ENCODE measurements at regions not wholly inside any gene's neighbourhood (a gene's known extent, or its start where the extent isn't known, plus 50 kb on each side); places are given as distances from the start of the nearest gene placed in this dataset.

DNA sequence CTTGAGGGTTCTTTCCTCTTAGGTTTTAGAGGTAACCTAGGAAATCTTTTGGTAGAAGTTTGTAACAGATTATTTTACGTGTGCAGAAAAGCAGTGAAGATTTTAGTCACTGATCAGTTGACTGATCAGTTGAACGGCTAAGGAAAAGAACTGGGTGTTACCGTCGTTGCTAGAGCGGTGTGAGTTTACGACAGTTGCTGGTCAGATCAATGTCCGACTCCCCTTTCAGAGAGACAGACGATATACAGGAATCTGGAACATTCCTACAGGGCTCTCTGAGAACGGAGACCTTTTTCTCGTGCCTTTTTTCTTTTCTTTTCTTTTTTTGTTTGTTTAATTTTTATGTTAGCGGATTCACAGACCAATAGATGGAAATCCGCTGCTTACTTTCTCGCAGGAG is 132.1 kb upstream of the ZNF184 start (continued):
- TF ChIP-seq, protein P1, sequence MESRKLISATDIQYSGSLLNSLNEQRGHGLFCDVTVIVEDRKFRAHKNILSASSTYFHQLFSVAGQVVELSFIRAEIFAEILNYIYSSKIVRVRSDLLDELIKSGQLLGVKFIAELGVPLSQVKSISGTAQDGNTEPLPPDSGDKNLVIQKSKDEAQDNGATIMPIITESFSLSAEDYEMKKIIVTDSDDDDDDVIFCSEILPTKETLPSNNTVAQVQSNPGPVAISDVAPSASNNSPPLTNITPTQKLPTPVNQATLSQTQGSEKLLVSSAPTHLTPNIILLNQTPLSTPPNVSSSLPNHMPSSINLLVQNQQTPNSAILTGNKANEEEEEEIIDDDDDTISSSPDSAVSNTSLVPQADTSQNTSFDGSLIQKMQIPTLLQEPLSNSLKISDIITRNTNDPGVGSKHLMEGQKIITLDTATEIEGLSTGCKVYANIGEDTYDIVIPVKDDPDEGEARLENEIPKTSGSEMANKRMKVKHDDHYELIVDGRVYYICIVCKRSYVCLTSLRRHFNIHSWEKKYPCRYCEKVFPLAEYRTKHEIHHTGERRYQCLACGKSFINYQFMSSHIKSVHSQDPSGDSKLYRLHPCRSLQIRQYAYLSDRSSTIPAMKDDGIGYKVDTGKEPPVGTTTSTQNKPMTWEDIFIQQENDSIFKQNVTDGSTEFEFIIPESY (IDR thresholded peaks at IDR 0.05) = no peak
- TF ChIP-seq NR2F2 (IDR thresholded peaks at IDR 0.05) = no peak

DNA sequence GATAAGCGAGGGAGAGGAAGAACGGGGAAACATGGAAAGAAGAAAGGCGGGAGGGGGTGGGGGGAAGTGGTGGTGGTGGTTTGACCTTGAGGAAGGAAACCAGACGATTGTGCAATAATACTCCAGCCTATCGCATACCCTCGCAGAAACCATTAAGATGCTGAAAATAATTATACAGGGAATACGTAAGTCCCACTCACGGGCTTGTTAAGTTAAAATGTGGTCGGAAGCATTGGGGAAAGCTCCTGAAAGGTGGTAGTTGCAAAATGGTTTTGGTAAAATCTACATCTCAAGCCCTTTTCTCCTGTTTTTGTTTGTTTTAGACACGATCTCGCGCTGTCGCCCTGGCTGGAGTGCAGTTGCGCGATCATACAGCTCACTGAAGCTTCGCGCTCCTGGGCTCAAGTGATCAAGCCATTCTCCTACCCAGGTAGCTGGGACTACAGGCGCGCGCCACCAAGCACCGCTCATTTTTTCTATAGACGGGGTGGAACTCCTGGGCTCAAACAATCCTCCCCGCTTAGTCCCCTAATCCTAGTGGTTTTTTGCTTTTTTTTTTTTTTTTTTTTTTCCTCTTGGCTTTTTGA is 128.9 kb upstream of the ZNF184 start:
- 24% methylated on average over 23 of the region's 23 CpGs for WGBS
- no peak overlapping the region for H3K9ac ChIP-seq (ENCODE audit: low read depth in 1 of 2, low read length in 2 of 2)
- no peak for TF ChIP-seq TAF1 (conservative IDR thresholded peaks at IDR 0.05)
- TF ChIP-seq RXRA (IDR thresholded peaks at IDR 0.05) = no peak
- no peak for TF ChIP-seq NR2F2 (IDR thresholded peaks at IDR 0.05)
- TF ChIP-seq FOXA2 (IDR thresholded peaks at IDR 0.05) = no peak
- TF ChIP-seq, protein P2, sequence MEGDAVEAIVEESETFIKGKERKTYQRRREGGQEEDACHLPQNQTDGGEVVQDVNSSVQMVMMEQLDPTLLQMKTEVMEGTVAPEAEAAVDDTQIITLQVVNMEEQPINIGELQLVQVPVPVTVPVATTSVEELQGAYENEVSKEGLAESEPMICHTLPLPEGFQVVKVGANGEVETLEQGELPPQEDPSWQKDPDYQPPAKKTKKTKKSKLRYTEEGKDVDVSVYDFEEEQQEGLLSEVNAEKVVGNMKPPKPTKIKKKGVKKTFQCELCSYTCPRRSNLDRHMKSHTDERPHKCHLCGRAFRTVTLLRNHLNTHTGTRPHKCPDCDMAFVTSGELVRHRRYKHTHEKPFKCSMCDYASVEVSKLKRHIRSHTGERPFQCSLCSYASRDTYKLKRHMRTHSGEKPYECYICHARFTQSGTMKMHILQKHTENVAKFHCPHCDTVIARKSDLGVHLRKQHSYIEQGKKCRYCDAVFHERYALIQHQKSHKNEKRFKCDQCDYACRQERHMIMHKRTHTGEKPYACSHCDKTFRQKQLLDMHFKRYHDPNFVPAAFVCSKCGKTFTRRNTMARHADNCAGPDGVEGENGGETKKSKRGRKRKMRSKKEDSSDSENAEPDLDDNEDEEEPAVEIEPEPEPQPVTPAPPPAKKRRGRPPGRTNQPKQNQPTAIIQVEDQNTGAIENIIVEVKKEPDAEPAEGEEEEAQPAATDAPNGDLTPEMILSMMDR (IDR thresholded peaks at IDR 0.05; ENCODE audit: low read depth, low read length, missing input control) = no peak
- TF ChIP-seq JUND (IDR thresholded peaks at IDR 0.05) = no peak
- TF ChIP-seq, protein P3, sequence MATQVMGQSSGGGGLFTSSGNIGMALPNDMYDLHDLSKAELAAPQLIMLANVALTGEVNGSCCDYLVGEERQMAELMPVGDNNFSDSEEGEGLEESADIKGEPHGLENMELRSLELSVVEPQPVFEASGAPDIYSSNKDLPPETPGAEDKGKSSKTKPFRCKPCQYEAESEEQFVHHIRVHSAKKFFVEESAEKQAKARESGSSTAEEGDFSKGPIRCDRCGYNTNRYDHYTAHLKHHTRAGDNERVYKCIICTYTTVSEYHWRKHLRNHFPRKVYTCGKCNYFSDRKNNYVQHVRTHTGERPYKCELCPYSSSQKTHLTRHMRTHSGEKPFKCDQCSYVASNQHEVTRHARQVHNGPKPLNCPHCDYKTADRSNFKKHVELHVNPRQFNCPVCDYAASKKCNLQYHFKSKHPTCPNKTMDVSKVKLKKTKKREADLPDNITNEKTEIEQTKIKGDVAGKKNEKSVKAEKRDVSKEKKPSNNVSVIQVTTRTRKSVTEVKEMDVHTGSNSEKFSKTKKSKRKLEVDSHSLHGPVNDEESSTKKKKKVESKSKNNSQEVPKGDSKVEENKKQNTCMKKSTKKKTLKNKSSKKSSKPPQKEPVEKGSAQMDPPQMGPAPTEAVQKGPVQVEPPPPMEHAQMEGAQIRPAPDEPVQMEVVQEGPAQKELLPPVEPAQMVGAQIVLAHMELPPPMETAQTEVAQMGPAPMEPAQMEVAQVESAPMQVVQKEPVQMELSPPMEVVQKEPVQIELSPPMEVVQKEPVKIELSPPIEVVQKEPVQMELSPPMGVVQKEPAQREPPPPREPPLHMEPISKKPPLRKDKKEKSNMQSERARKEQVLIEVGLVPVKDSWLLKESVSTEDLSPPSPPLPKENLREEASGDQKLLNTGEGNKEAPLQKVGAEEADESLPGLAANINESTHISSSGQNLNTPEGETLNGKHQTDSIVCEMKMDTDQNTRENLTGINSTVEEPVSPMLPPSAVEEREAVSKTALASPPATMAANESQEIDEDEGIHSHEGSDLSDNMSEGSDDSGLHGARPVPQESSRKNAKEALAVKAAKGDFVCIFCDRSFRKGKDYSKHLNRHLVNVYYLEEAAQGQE (IDR thresholded peaks at IDR 0.05) = no peak
- no peak for TF ChIP-seq EGR1 (IDR thresholded peaks at IDR 0.05; ENCODE audit: low read depth in 2 of 2)
- TF ChIP-seq SP1 (IDR thresholded peaks at IDR 0.05) = no peak
- TF ChIP-seq, protein P4, sequence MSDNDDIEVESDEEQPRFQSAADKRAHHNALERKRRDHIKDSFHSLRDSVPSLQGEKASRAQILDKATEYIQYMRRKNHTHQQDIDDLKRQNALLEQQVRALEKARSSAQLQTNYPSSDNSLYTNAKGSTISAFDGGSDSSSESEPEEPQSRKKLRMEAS (IDR thresholded peaks at IDR 0.05) = no peak
- no peak for TF ChIP-seq RAD21 (IDR thresholded peaks at IDR 0.05)
- DNase-seq (ENCODE audit: low spot score) = no peak
- H3K27me3 ChIP-seq (ENCODE audit: control insufficient read depth in 4 of 4, insufficient read depth in 4 of 4, low read length in 3 of 4) = peaks cover 2 to 29% (median 7%) of the 10 kb centered on the region in 4 donors
- no peaks in the 10 kb centered on the region for H3K4me1 ChIP-seq (ENCODE audit: control insufficient read depth in 4 of 4, insufficient read depth in 4 of 4, low read length in 3 of 4)
- H3K36me3 ChIP-seq (ENCODE audit: control insufficient read depth in 4 of 4, insufficient read depth in 3 of 4, low read depth in 1 of 4, low read length in 3 of 4) = no peaks in the 10 kb centered on the region
- H3K9me3 ChIP-seq (ENCODE audit: control insufficient read depth in 4 of 4, low read length in 3 of 4) = peaks cover 0 to 5% (median 0%) of the 10 kb centered on the region in 4 donors
- H3K27ac ChIP-seq (ENCODE audit: low read depth in 1 of 2, low read length in 2 of 2) = no peak overlapping the region
- no peak overlapping the region for H3K4me3 ChIP-seq (ENCODE audit: low read depth in 1 of 3, low read length in 3 of 3)
